Psoas muscle (tissue), 7 donors: ENCODE measurements at regions not wholly inside any gene's neighbourhood (a gene's known extent, or its start where the extent isn't known, plus 50 kb on each side); places are given as distances from the start of the nearest gene placed in this dataset.

Experiments used
- ATAC-seq, 4 donors: fragments of 200-7000 bp; cut with Tn5 transposase; one replicate each; pipeline ENCODE4 v1.9.1; 2020; ENCODE audit warnings: moderate library complexity in 3 of 4, mild to moderate bottlenecking in 2 of 4
- DNase-seq, 2 donors: peaks; one replicate each; pipeline ENCODE4 v3.0.0-alpha.2; 2020
- H3K27ac ChIP-seq: fragments of 200-600 bp; one replicate; pipeline ENCODE4 v1.8.0; 2022
- H3K27me3 ChIP-seq, 3 donors: fragments of 200-600 bp in 1 of 3; one replicate each; pipeline versions ENCODE4 v1.6.1 to v1.8.0; 2013 to 2022; ENCODE audit warnings: low read length in 2 of 3, mild to moderate bottlenecking in 2 of 3, moderate library complexity in 1 of 3; ENCODE audit not compliant: insufficient read depth in 3 of 3
- H3K36me3 ChIP-seq, 2 donors: fragments of 200-600 bp in 1 of 2; one replicate each; pipeline versions ENCODE4 v1.6.1 to v1.8.0; 2013 to 2022; ENCODE audit warnings: low read depth in 1 of 2, mild to moderate bottlenecking in 1 of 2, moderate library complexity in 1 of 2; ENCODE audit not compliant: insufficient read depth in 1 of 2
- H3K4me1 ChIP-seq: fragments of 200-600 bp; one replicate; pipeline ENCODE4 v1.8.0; 2022
- H3K4me3 ChIP-seq: fragments of 200-600 bp; one replicate; pipeline ENCODE4 v1.8.0; 2022; ENCODE audit warnings: mild to moderate bottlenecking
- H3K9me3 ChIP-seq: fragments of 200-600 bp; one replicate; pipeline ENCODE4 v1.8.0; 2022
- WGBS, 3 donors: extraction: QIAGEN DNeasy Blood & Tissue Kit; methylation state at CpG; one replicate each; pipeline versions ENCODE4 v1.1.6 to v1.1.7; 2013; 5-methylcytosine and 5-hydroxymethylcytosine counted together
- intact Hi-C, 2 donors: fragments of 100-400 bp; cut with DNase I; formaldehyde crosslinking; loops; one replicate each; pipeline versions ENCODE4 v1.11.0 to v1.14.2; 2022
- TF ChIP-seq, protein P1 (sequence below): fragments of 200-600 bp; IDR thresholded peaks from one replicate; pipeline ENCODE4 v1.8.0; 2022; ENCODE audit warnings: antibody characterized with exemption
- donor health status: healthy with polysubstance abuse.
- donor health status: DM: no; HTN: no; CAD: no; lungs with moderate emphysema.
- donor health status: Bipolar disorder and iron deficiency.
- donor health status: healthy.
- donor health status: DM: yes; HTN: yes; CAD: no.
- donor health status: DM: no; HTN: no; CAD: no.
- donor health status: DM: yes; HTN: yes; CAD: no.

DNA sequence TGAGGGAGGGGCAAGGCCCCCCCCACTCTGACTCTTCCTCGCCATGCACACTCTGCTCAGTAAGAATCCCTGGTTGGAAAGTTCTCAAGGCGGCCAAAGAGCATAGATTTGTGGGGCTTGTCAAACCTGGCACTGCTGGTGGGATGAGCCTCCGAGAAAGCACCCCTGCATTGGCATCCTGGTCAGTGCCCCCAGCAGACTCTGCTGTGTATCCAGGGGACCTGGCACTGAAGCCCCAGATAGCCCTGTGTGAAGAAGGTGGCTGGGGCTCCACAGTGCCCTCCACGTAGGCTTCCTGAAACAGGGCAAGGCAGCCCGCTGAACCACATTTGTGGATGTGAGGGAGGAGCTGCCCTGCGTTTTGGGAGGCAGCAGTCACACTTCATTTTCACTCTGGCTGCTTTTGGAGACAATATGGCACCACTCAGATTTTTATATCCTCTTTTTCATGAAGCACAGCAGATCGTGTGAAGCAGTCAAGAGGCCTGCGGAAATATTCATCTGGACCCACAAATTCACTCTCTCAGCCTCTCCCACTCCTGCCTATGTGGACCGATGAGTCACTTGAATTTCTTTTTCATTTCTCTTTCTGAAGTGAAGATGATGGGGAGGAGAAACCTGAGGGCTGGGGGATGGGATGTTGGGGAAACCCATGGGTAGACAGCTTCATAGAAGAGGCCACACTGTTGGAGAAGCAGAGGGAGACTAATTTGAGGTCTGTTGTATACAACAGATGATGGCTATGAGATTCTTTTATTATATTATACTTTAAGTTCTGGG lies 88.7 kb upstream of the BCL6 start:
- TF ChIP-seq, protein P1, sequence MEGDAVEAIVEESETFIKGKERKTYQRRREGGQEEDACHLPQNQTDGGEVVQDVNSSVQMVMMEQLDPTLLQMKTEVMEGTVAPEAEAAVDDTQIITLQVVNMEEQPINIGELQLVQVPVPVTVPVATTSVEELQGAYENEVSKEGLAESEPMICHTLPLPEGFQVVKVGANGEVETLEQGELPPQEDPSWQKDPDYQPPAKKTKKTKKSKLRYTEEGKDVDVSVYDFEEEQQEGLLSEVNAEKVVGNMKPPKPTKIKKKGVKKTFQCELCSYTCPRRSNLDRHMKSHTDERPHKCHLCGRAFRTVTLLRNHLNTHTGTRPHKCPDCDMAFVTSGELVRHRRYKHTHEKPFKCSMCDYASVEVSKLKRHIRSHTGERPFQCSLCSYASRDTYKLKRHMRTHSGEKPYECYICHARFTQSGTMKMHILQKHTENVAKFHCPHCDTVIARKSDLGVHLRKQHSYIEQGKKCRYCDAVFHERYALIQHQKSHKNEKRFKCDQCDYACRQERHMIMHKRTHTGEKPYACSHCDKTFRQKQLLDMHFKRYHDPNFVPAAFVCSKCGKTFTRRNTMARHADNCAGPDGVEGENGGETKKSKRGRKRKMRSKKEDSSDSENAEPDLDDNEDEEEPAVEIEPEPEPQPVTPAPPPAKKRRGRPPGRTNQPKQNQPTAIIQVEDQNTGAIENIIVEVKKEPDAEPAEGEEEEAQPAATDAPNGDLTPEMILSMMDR, result no peak
- H3K27ac ChIP-seq, result no peak overlapping the region
- H3K4me1 ChIP-seq, result no peaks in the 10 kb centered on the region
- no peaks in the 10 kb centered on the region for H3K27me3 ChIP-seq
- intact Hi-C loops, result no loop called here
- H3K4me3 ChIP-seq, result no peak overlapping the region
- 85 to 92% (median 86%) methylated on average over 9 of the region's 9 CpGs for WGBS, 3 donors
- ATAC-seq (no peak), DNase-seq (no peak)
- H3K36me3 ChIP-seq, result no peaks in the 10 kb centered on the region
- H3K9me3 ChIP-seq, result no peaks in the 10 kb centered on the region

GRCh38 chr3:187836823-187837770 lies 91.8 kb upstream of the BCL6 start:
- no peak for ATAC-seq
- no peak for DNase-seq

DNA sequence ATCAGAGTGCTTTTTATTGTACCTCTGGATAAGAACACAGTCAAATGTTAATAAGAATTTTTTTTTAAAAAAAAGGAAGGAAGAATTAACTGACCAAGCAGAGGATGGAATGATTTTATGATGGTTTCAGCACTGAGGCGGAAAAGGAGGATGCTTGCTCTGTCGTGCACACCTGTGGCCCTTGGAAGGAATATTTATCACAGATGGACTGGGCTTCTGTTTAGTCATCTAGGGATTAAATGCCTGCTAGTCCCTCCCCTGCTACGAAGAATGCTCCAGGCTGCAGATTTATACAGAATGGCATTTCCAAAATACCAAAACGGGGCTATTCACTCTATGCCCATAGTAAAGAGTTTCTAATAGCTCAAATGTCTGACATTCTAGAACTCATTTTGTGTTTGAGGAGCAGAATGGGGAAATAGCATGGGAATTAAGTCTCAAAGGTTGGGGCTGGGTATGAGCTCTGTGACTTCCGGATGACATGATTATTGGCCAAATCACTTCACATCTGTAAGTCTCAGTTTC lies 92.8 kb upstream of the BCL6 start:
- Histone ChIP-seq H3K9me3 (no peaks in the 10 kb centered on the region), H3K27ac (no peak overlapping the region), H3K4me3 (no peak overlapping the region), H3K27me3 (no peaks in the 10 kb centered on the region), H3K36me3 (no peaks in the 10 kb centered on the region), H3K4me1 (no peaks in the 10 kb centered on the region)
- no peak for ATAC-seq
- TF ChIP-seq, protein P1, result no peak
- 62 to 78% (median 65%) methylated on average over 5 of the region's 5 CpGs for WGBS, 3 donors
- no peak for DNase-seq
- intact Hi-C loops, result no loop called here

More at GRCh38 chr3:187836823-187837770, 91.8 kb upstream of the BCL6 start:
- TF ChIP-seq, protein P1, result no peak
- Histone ChIP-seq H3K9me3 (no peaks in the 10 kb centered on the region), H3K27me3 (no peaks in the 10 kb centered on the region), H3K27ac (no peak overlapping the region), H3K4me3 (no peak overlapping the region), H3K4me1 (no peaks in the 10 kb centered on the region), H3K36me3 (no peaks in the 10 kb centered on the region)
- 33 to 51% (median 33%) methylated on average over 8 of the region's 8 CpGs for WGBS, 3 donors
- intact Hi-C loops, result no loop called here

GRCh38 chr3:187839422-187839821 lies 94.2 kb upstream of the BCL6 start:
- intact Hi-C loops, result no loop called here
- H3K9me3 ChIP-seq, result no peaks in the 10 kb centered on the region
- no peaks in the 10 kb centered on the region for H3K27me3 ChIP-seq
- H3K4me1 ChIP-seq, result no peaks in the 10 kb centered on the region
- 88 to 90% (median 89%) methylated on average over 5 of the region's 5 CpGs for WGBS, 3 donors
- no peak overlapping the region for H3K4me3 ChIP-seq
- H3K27ac ChIP-seq, result no peak overlapping the region
- no peaks in the 10 kb centered on the region for H3K36me3 ChIP-seq
- DNase-seq (no peak), ATAC-seq (no peak)
- TF ChIP-seq, protein P1, result no peak
